Mammary epithelial cell (primary cell): ENCODE measurements at regions not wholly inside any gene's neighbourhood (a gene's known extent, or its start where the extent isn't known, plus 50 kb on each side); places are given as distances from the start of the nearest gene placed in this dataset.

Experiments
- EZH2 ChIP-seq: IDR thresholded peaks from 2 replicates; pipeline ENCODE4 v1.6.1; 2012; ENCODE audit warnings: low read length, inconsistent platforms, borderline replicate concordance
- TF ChIP-seq, protein P1 (sequence below), 2 donors: IDR thresholded peaks in 1 of 2; conservative IDR thresholded peaks in 1 of 2; 2 replicates each; pipeline ENCODE4 v1.5.1; 2011 to 2012; ENCODE audit warnings: inconsistent platforms in 2 of 2, low read length in 2 of 2, mild to moderate bottlenecking in 2 of 2, control low read depth in 1 of 2, low read depth in 1 of 2; ENCODE audit not compliant: insufficient read depth in 1 of 2; ENCODE audit errors: extremely low read depth in 1 of 2

DNA sequence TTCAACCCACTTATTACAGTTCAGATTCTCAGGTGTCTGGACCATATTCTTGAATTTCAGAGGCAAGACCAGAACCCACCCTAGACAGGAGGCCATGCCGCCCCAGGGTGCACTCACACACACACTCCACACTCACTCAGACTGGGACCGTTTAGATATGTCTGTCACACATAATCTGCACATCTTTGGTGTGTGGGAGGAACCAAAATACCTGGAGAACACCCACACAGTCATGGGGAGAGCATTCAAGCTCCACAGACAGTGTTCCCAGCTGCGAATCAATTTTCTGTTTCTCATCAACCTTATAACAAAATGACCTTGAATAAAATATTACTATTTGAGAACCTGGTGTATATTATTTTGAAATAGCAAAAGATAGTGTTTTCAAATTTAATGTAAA, 2353.0 kb downstream of the PCDH9 start:
- TF ChIP-seq, protein P1, sequence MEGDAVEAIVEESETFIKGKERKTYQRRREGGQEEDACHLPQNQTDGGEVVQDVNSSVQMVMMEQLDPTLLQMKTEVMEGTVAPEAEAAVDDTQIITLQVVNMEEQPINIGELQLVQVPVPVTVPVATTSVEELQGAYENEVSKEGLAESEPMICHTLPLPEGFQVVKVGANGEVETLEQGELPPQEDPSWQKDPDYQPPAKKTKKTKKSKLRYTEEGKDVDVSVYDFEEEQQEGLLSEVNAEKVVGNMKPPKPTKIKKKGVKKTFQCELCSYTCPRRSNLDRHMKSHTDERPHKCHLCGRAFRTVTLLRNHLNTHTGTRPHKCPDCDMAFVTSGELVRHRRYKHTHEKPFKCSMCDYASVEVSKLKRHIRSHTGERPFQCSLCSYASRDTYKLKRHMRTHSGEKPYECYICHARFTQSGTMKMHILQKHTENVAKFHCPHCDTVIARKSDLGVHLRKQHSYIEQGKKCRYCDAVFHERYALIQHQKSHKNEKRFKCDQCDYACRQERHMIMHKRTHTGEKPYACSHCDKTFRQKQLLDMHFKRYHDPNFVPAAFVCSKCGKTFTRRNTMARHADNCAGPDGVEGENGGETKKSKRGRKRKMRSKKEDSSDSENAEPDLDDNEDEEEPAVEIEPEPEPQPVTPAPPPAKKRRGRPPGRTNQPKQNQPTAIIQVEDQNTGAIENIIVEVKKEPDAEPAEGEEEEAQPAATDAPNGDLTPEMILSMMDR (conservative IDR thresholded peaks at IDR 0.05 in 1 of 2, IDR thresholded peaks at IDR 0.05 in 1 of 2; ENCODE audit: extremely low read depth in 1 of 2, insufficient read depth in 1 of 2, low read depth in 1 of 2, low read length in 2 of 2): no peak
- TF ChIP-seq EZH2: no peak
